T47D (cell line): ENCODE measurements at regions not wholly inside any gene's neighbourhood (a gene's known extent, or its start where the extent isn't known, plus 50 kb on each side); places are given as distances from the start of the nearest gene placed in this dataset.

Experiments used
- DNase-seq, 2 experiments: peaks; one replicate each; pipeline versions ENCODE4 v3.0.0 to v3.0.0-alpha.2; 2011 to 2012; ENCODE audit warnings: low read depth in 1 of 2, low spot score in 1 of 2
- JUND ChIP-seq: IDR thresholded peaks from 2 replicates; pipeline ENCODE4 v1.6.1; 2012; ENCODE audit warnings: low read depth
- in situ Hi-C: cut with HindIII; loops from 2 replicates; pipeline ENCODE4 v1.10.0; 2016; ENCODE audit warnings: low sequenced_read_pairs, low pct_unique_long_range_greater_than_20kb

GRCh38 chr4:156036496-156036895 lies 82.8 kb upstream of the CTSO start:
- no peak for TF ChIP-seq JUND

GRCh38 chr4:156029691-156030090 lies 76.0 kb upstream of the CTSO start:
- in situ Hi-C loops = no loop called here
- TF ChIP-seq JUND = no peak
- DNase-seq = no peak

More at GRCh38 chr4:156036496-156036895, 82.8 kb upstream of the CTSO start:
- in situ Hi-C loops = no loop called here
- DNase-seq = no peak

- DNase-seq = no peak
- in situ Hi-C loops = no loop called here
- no peak for TF ChIP-seq JUND
Measured at GRCh38 chr4:156021298-156021697, 67.6 kb upstream of the CTSO start.

GRCh38 chr4:156019246-156019645 lies 65.6 kb upstream of the CTSO start:
- in situ Hi-C loops = no loop called here
- TF ChIP-seq JUND = no peak
- DNase-seq = no peak

- no peak for DNase-seq
- in situ Hi-C loops = no loop called here
- no peak for TF ChIP-seq JUND
Measured at GRCh38 chr4:156018383-156018782, 64.7 kb upstream of the CTSO start.

GRCh38 chr4:156015781-156016180 lies 62.1 kb upstream of the CTSO start:
- TF ChIP-seq JUND = no peak
- in situ Hi-C loops = no loop called here
- DNase-seq = no peak

GRCh38 chr4:156006192-156006591 lies 52.5 kb upstream of the CTSO start:
- no peak for TF ChIP-seq JUND
- no peak for DNase-seq
- in situ Hi-C loops = no loop called here
